ENCODE measurements at regions not wholly inside any gene's neighbourhood (a gene's known extent, or its start where the extent isn't known, plus 50 kb on each side); places are given as distances from the start of the nearest gene placed in this dataset.
"Not testable (repeated sequence)": the region's sequence is repeated elsewhere in the genome, so short reads cannot be mapped to it uniquely, and the experiment has no call there.

GRCh38 chr2:226573158-226573557, 226.5 kb downstream of the IRS1 start:
- no peak for DNase-seq

- no peak for DNase-seq
Measured at GRCh38 chr2:226564667-226565066, 235.0 kb downstream of the IRS1 start.

GRCh38 chr2:226561962-226562361, 237.7 kb downstream of the IRS1 start:
- no peak for DNase-seq

GRCh38 chr2:226560325-226560724, 239.3 kb downstream of the IRS1 start:
- no peak for DNase-seq

GRCh38 chr2:226559536-226559935, 240.1 kb downstream of the IRS1 start:
- DNase-seq = no peak

- no peak for DNase-seq
Measured at GRCh38 chr2:226558418-226558817, 241.2 kb downstream of the IRS1 start.

- DNase-seq = no peak
Measured at GRCh38 chr2:226556050-226556449, 243.6 kb downstream of the IRS1 start.

GRCh38 chr2:226554701-226555100, 244.9 kb downstream of the IRS1 start:
- no peak for DNase-seq

- no peak for DNase-seq
Measured at GRCh38 chr2:226553333-226553732, 246.3 kb downstream of the IRS1 start.

GRCh38 chr2:226552571-226553285, 246.9 kb downstream of the IRS1 start:
- DNase-seq = no peak

GRCh38 chr2:226551522-226552250, 247.9 kb downstream of the IRS1 start:
- no peak for DNase-seq

- no peak for DNase-seq
Measured at GRCh38 chr2:226550801-226551200, 248.8 kb downstream of the IRS1 start.

- no peak for DNase-seq
Measured at GRCh38 chr2:226548732-226549131, 250.9 kb downstream of the IRS1 start.

- no peak for DNase-seq
Measured at GRCh38 chr2:226544596-226545210, 254.9 kb downstream of the IRS1 start.

GRCh38 chr2:226540204-226540994, 259.2 kb downstream of the IRS1 start:
- no peak for DNase-seq

GRCh38 chr2:226536410-226536809, 263.2 kb downstream of the IRS1 start:
- no peak for DNase-seq

GRCh38 chr2:226532976-226533375, 266.6 kb downstream of the IRS1 start:
- not testable (repeated sequence) for DNase-seq

GRCh38 chr2:226531061-226531810, 268.4 kb downstream of the IRS1 start:
- DNase-seq = no peak

- DNase-seq = no peak
Measured at GRCh38 chr2:226529556-226529955, 270.1 kb downstream of the IRS1 start.

GRCh38 chr2:226526716-226527115, 272.9 kb downstream of the IRS1 start:
- DNase-seq = no peak

GRCh38 chr2:226524381-226524843, 275.2 kb downstream of the IRS1 start:
- DNase-seq = no peak

GRCh38 chr2:226520723-226521122, 278.9 kb downstream of the IRS1 start:
- no peak for DNase-seq
